ENCODE measurements at regions not wholly inside any gene's neighbourhood (a gene's known extent, or its start where the extent isn't known, plus 50 kb on each side); places are given as distances from the start of the nearest gene placed in this dataset.

- no peak for TF ChIP-seq ZFX (IDR thresholded peaks at IDR 0.05; ENCODE audit: borderline replicate concordance)
- TF ChIP-seq, protein P1, sequence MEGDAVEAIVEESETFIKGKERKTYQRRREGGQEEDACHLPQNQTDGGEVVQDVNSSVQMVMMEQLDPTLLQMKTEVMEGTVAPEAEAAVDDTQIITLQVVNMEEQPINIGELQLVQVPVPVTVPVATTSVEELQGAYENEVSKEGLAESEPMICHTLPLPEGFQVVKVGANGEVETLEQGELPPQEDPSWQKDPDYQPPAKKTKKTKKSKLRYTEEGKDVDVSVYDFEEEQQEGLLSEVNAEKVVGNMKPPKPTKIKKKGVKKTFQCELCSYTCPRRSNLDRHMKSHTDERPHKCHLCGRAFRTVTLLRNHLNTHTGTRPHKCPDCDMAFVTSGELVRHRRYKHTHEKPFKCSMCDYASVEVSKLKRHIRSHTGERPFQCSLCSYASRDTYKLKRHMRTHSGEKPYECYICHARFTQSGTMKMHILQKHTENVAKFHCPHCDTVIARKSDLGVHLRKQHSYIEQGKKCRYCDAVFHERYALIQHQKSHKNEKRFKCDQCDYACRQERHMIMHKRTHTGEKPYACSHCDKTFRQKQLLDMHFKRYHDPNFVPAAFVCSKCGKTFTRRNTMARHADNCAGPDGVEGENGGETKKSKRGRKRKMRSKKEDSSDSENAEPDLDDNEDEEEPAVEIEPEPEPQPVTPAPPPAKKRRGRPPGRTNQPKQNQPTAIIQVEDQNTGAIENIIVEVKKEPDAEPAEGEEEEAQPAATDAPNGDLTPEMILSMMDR (IDR thresholded peaks at IDR 0.05) = no peak
- H3K27ac ChIP-seq = no peak overlapping the region
Observed at GRCh38 chr14:98943907-98944306, 328.1 kb downstream of the BCL11B start.

- TF ChIP-seq, protein P1 (IDR thresholded peaks at IDR 0.05) = no peak
- no peak for TF ChIP-seq ZFX (IDR thresholded peaks at IDR 0.05; ENCODE audit: borderline replicate concordance)
Observed at GRCh38 chr14:98944989-98945388, 327.0 kb downstream of the BCL11B start.

GRCh38 chr14:98945611-98946570 lies 326.1 kb downstream of the BCL11B start:
- TF ChIP-seq ZFX (IDR thresholded peaks at IDR 0.05; ENCODE audit: borderline replicate concordance) = no peak
- TF ChIP-seq, protein P1 (IDR thresholded peaks at IDR 0.05) = no peak
- H3K27ac ChIP-seq = no peak overlapping the region

More at GRCh38 chr14:98944989-98945388, 327.0 kb downstream of the BCL11B start:
- no peak overlapping the region for H3K27ac ChIP-seq

DNA sequence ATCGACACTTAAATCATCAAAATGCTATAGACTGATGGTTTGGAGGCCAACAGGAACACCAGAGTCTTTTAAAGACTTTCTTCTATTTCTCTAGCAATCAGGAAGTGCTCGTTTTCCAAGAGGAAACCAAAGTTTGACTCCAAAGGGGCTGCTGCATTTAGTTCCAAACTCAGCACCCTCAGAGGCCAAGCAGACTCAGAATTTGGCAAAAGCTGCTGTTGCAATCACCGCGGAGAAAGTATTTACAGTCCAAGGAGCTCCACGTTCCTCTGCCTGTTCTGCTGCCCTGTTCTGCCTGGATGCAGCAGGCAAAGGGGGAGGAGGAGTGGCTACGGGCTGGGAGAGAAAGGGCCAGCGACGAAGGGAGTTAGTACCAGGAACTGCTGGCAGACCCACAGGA lies 325.1 kb downstream of the BCL11B start:
- TF ChIP-seq ZFX (IDR thresholded peaks at IDR 0.05; ENCODE audit: borderline replicate concordance) = no peak
- TF ChIP-seq, protein P1 (IDR thresholded peaks at IDR 0.05) = no peak
- H3K27ac ChIP-seq = no peak overlapping the region

- TF ChIP-seq ZFX (IDR thresholded peaks at IDR 0.05; ENCODE audit: borderline replicate concordance) = no peak
- TF ChIP-seq, protein P1 (IDR thresholded peaks at IDR 0.05) = no peak
- no peak overlapping the region for H3K27ac ChIP-seq
Observed at GRCh38 chr14:98947911-98948595, 323.9 kb downstream of the BCL11B start.

DNA sequence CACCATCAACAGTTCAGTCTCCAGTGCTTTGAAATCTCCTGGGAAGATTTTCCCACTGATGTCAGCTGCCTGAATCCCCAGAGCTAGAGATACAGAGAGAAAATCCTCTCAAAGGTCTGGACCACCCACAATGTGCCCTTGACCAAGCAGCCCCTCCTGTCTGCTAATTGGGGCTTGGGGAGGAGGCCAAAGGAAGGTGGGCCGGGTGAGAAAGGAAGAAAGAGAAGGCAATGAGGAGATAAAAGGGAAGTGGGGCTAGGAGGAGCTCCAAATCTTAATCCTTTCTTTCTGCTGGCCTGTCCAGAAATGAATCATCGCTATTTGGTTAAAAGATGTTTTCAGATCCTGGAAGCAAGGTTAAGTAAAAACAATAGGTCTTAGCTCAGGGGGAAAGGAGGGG lies 322.9 kb downstream of the BCL11B start:
- TF ChIP-seq, protein P1 (IDR thresholded peaks at IDR 0.05) = no peak
- no peak for TF ChIP-seq ZFX (IDR thresholded peaks at IDR 0.05; ENCODE audit: borderline replicate concordance)
- no peak overlapping the region for H3K27ac ChIP-seq
